MM.1S (cell line): ENCODE measurements at regions not wholly inside any gene's neighbourhood (a gene's known extent, or its start where the extent isn't known, plus 50 kb on each side); places are given as distances from the start of the nearest gene placed in this dataset.

Source experiments
- CTCF ChIP-seq: fragments of 300-600 bp; sonication (generic); IDR thresholded peaks from 2 replicates; pipeline ENCODE4 v1.5.1; 2016; ENCODE audit warnings: antibody characterized with exemption, low read length, mixed read lengths
- EZH2 ChIP-seq: fragments of 300-600 bp; sonication (generic); optimal IDR thresholded peaks from 2 replicates; pipeline ENCODE3; 2017; ENCODE audit warnings: low read depth, mild to moderate bottlenecking, antibody characterized with exemption, low read length, mixed read lengths

- TF ChIP-seq EZH2 = no peak
- no peak for TF ChIP-seq CTCF
Measured at GRCh38 chr3:132907293-132907692, 130.9 kb upstream of the TMEM108 start.
